B cell (primary cell): ENCODE measurements at regions not wholly inside any gene's neighbourhood (a gene's known extent, or its start where the extent isn't known, plus 50 kb on each side); places are given as distances from the start of the nearest gene placed in this dataset.

ENCODE experiments used
- ATAC-seq: fragments of 200-7000 bp; cut with Tn5 transposase; one replicate; pipeline ENCODE4 v1.10.0; 2021; ENCODE audit warnings: low read depth, mild to moderate bottlenecking, moderate number of reproducible peaks, moderate library complexity
- CTCF ChIA-PET: fragments of 350-600 bp; sonication (Branson Sonifier 250); formaldehyde crosslinking; loops from one replicate; lab custom pipeline; 2021; ENCODE audit warnings: antibody characterized with exemption, inconsistent platforms; lab: Charles Lee
- POLR2A ChIA-PET: fragments of 350-600 bp; sonication (Branson Sonifier 250); formaldehyde crosslinking; loops from one replicate; lab custom pipeline; 2021; ENCODE audit warnings: antibody characterized with exemption; lab: Charles Lee
- DNase-seq: peaks from one replicate; pipeline ENCODE4 v3.0.0; 2013
- H2AFZ ChIP-seq: 2 replicates; pipeline ENCODE4 v1.6.1; 2012; ENCODE audit warnings: mild to moderate bottlenecking, low read depth, low read length; ENCODE audit not compliant: insufficient read depth, poor library complexity, severe bottlenecking
- H3K27ac ChIP-seq, 2 donors: 1 replicate in 1 of 2; 2 replicates in 1 of 2; pipeline ENCODE4 v1.5.1; 2012 to 2013; ENCODE audit warnings: low read length in 2 of 2, mild to moderate bottlenecking in 2 of 2, moderate library complexity in 1 of 2
- H3K27me3 ChIP-seq, 4 experiments: fragments of 200-600 bp in 1 of 4; sonication (generic) in 1 of 4; replicated peaks in 1 of 4; 1 replicate in 2 of 4; 2 replicates in 2 of 4; pipeline versions ENCODE4 v1.6.1 to v1.7.0; 2013 to 2016; ENCODE audit warnings: low read length in 3 of 4, mild to moderate bottlenecking in 2 of 4, mixed read lengths in 1 of 4, moderate library complexity in 1 of 4; ENCODE audit not compliant: insufficient read depth in 4 of 4, control insufficient read depth in 3 of 4; ENCODE audit errors: control extremely low read depth in 1 of 4
- H3K36me3 ChIP-seq, 2 experiments: replicated peaks in 1 of 2; 1 replicate in 1 of 2; 2 replicates in 1 of 2; pipeline versions ENCODE4 v1.6.1 to v1.7.1; 2013; ENCODE audit warnings: low read length in 1 of 2; ENCODE audit not compliant: insufficient read depth in 2 of 2, control insufficient read depth in 1 of 2; ENCODE audit errors: control extremely low read depth in 1 of 2, extremely low read depth in 1 of 2
- H3K4me1 ChIP-seq, 2 donors: fragments of 200-600 bp in 1 of 2; sonication (generic) in 1 of 2; 1 replicate in 1 of 2; 2 replicates in 1 of 2; pipeline versions ENCODE4 v1.5.1 to v1.6.1; 2013 to 2017; ENCODE audit warnings: low read length in 2 of 2; ENCODE audit not compliant: control insufficient read depth in 2 of 2, insufficient read depth in 2 of 2
- H3K4me2 ChIP-seq: replicated peaks from 2 replicates; pipeline ENCODE3; 2012; ENCODE audit warnings: mild to moderate bottlenecking, low read depth, low read length; ENCODE audit not compliant: poor library complexity, severe bottlenecking
- H3K4me3 ChIP-seq, 5 experiments: fragments of 200-600 bp in 1 of 5; sonication (generic) in 1 of 5; 1 replicate in 3 of 5; 2 replicates in 2 of 5; pipeline versions ENCODE4 v1.5.1 to v1.7.0; 2011 to 2016; ENCODE audit warnings: low read length in 4 of 5, mild to moderate bottlenecking in 4 of 5, low read depth in 2 of 5, control low read depth in 1 of 5, moderate library complexity in 1 of 5; ENCODE audit not compliant: insufficient read depth in 1 of 5; ENCODE audit errors: control extremely low read depth in 1 of 5, extremely low read depth in 1 of 5
- H3K79me2 ChIP-seq: fragments of 200-600 bp; sonication (generic); one replicate; pipeline ENCODE4 v1.6.0; 2016; ENCODE audit warnings: low read length; ENCODE audit not compliant: control insufficient read depth, insufficient read depth
- H3K9ac ChIP-seq: fragments of 200-600 bp; sonication (generic); 2 replicates; pipeline ENCODE4 v1.6.1; 2017; ENCODE audit warnings: mild to moderate bottlenecking, low read length, moderate library complexity
- H3K9me3 ChIP-seq, 3 donors: one replicate each; pipeline versions ENCODE4 v1.6.1 to v1.7.1; 2013; ENCODE audit warnings: low read length in 2 of 3; ENCODE audit not compliant: control insufficient read depth in 2 of 3, insufficient read depth in 1 of 3; ENCODE audit errors: control extremely low read depth in 1 of 3
- H4K20me1 ChIP-seq: 2 replicates; pipeline ENCODE4 v1.6.0; 2012; ENCODE audit warnings: mild to moderate bottlenecking, low read length; ENCODE audit not compliant: insufficient read depth, control insufficient read depth, poor library complexity, severe bottlenecking
- H3K27ac Mint-ChIP-seq: one replicate; pipeline ENCODE4 v1.8.0; 2021; ENCODE audit warnings: mixed read lengths
- H3K27me3 Mint-ChIP-seq: one replicate; pipeline ENCODE4 v1.8.0; 2021; ENCODE audit warnings: mixed read lengths
- H3K4me1 Mint-ChIP-seq: one replicate; pipeline ENCODE4 v1.8.0; 2021; ENCODE audit warnings: mixed read lengths
- H3K4me3 Mint-ChIP-seq: one replicate; pipeline ENCODE4 v1.8.0; 2021; ENCODE audit warnings: mixed read lengths
- H3K9me3 Mint-ChIP-seq: one replicate; pipeline ENCODE4 v1.8.0; 2022; ENCODE audit warnings: mixed read lengths; ENCODE audit not compliant: insufficient read depth
- CTCF ChIP-seq: fragments of 200-600 bp; IDR thresholded peaks from one replicate; pipeline ENCODE4 v1.8.0; 2022; ENCODE audit warnings: antibody characterized with exemption, mild to moderate bottlenecking
- EZH2 ChIP-seq: IDR thresholded peaks from 2 replicates; pipeline ENCODE4 v1.6.1; 2012; ENCODE audit warnings: borderline replicate concordance, low read depth, mild to moderate bottlenecking, moderate library complexity, low read length; ENCODE audit not compliant: insufficient read depth, poor library complexity, severe bottlenecking
- WGBS: methylation state at CpG from one replicate; pipeline ENCODE4 v1.1.5; 2013; ENCODE audit warnings: missing lambda C conversion rate; ENCODE audit not compliant: insufficient coverage; 5-methylcytosine and 5-hydroxymethylcytosine counted together
- intact Hi-C: fragments of 100-400 bp; cut with micrococcal nuclease; formaldehyde crosslinking; loops from one replicate; pipeline ENCODE4 v1.10.0; 2022

- Histone ChIP-seq H3K27ac (no peak overlapping the region), H3K4me2 (no peak overlapping the region), H4K20me1 (no peaks in the 10 kb centered on the region), H2AFZ (no peak overlapping the region), H3K4me1 (no peaks in the 10 kb centered on the region), H3K36me3 (no peaks in the 10 kb centered on the region), H3K9me3 (no peaks in the 10 kb centered on the region), H3K79me2 (no peaks in the 10 kb centered on the region), H3K27me3 (no peaks in the 10 kb centered on the region), H3K9ac (no peak overlapping the region), H3K4me3 (no peak overlapping the region)
- ATAC-seq (no peak), DNase-seq (no peak)
- WGBS = no CpG with 5 or more reads among the region's 2 CpGs
- Mint-ChIP-seq H3K9me3 (no peaks in the 10 kb centered on the region), H3K27ac (no peak overlapping the region), H3K27me3 (no peaks in the 10 kb centered on the region), H3K4me3 (no peak overlapping the region), H3K4me1 (no peaks in the 10 kb centered on the region)
- CTCF ChIA-PET = interaction anchor here (0.7 kb wide), 1 partner anchor 18 kb away, joined by 3 read pairs; no protein-coding TSS in a partner anchor
- TF ChIP-seq CTCF (no peak), EZH2 (no peak)
- intact Hi-C loops = no loop called here
- POLR2A ChIA-PET = no interaction called here
Measured at GRCh38 chr5:27234916-27235315, 196.5 kb upstream of the CDH9 start.

GRCh38 chr5:27221410-27221809 lies 183.0 kb upstream of the CDH9 start:
- Mint-ChIP-seq H3K27ac (no peak overlapping the region), H3K4me1 (no peaks in the 10 kb centered on the region), H3K9me3 (peaks cover 8% of the 10 kb centered on the region), H3K4me3 (no peak overlapping the region), H3K27me3 (no peaks in the 10 kb centered on the region)
- intact Hi-C loops = no loop called here
- Histone ChIP-seq H3K4me2 (no peak overlapping the region), H3K4me1 (no peaks in the 10 kb centered on the region), H3K4me3 (no peak overlapping the region), H3K27me3 (no peaks in the 10 kb centered on the region), H3K79me2 (no peaks in the 10 kb centered on the region), H3K36me3 (no peaks in the 10 kb centered on the region), H3K9me3 (peaks cover 0 to 15% (median 0%) of the 10 kb centered on the region in 3 donors), H2AFZ (no peak overlapping the region), H3K27ac (no peak overlapping the region), H3K9ac (no peak overlapping the region), H4K20me1 (no peaks in the 10 kb centered on the region)
- ATAC-seq = no peak
- no CpG with 5 or more reads among the region's 1 CpG for WGBS
- ChIA-PET POLR2A (no interaction called here), CTCF (no interaction called here)
- no peak for TF ChIP-seq CTCF
- no peak for TF ChIP-seq EZH2
- DNase-seq = no peak
